Nephron (organoid): ENCODE measurements at regions not wholly inside any gene's neighbourhood (a gene's known extent, or its start where the extent isn't known, plus 50 kb on each side); places are given as distances from the start of the nearest gene placed in this dataset.

Experiments
- H3K27ac Mint-ChIP-seq, 3 experiments: 2 replicates each; pipeline ENCODE4 v1.8.0; 2020; ENCODE audit warnings: mixed read lengths in 3 of 3, mild to moderate bottlenecking in 2 of 3, moderate library complexity in 1 of 3
- H3K27me3 Mint-ChIP-seq: 2 replicates; pipeline ENCODE4 v1.8.0; 2021; ENCODE audit warnings: low read depth, mild to moderate bottlenecking, moderate library complexity, mixed read lengths
- H3K36me3 Mint-ChIP-seq: 2 replicates; pipeline ENCODE4 v1.8.0; 2020; ENCODE audit warnings: low read depth, mixed read lengths
- H3K4me1 Mint-ChIP-seq: 2 replicates; pipeline ENCODE4 v1.8.0; 2020; ENCODE audit warnings: mixed read lengths
- H3K4me3 Mint-ChIP-seq, 3 experiments: 2 replicates each; pipeline ENCODE4 v1.8.0; 2020; ENCODE audit warnings: mild to moderate bottlenecking in 3 of 3, mixed read lengths in 3 of 3, moderate library complexity in 2 of 3
- H3K9me3 Mint-ChIP-seq: 2 replicates; pipeline ENCODE4 v1.8.0; 2020; ENCODE audit warnings: mixed read lengths
- TF ChIP-seq, protein P1 (sequence below), 3 experiments: fragments of 200-600 bp; sonication (generic); IDR thresholded peaks; one replicate each; pipeline ENCODE4 v1.5.0; 2021; ENCODE audit warnings: antibody characterized with exemption in 3 of 3; ENCODE audit not compliant: unreplicated experiment in 3 of 3

DNA sequence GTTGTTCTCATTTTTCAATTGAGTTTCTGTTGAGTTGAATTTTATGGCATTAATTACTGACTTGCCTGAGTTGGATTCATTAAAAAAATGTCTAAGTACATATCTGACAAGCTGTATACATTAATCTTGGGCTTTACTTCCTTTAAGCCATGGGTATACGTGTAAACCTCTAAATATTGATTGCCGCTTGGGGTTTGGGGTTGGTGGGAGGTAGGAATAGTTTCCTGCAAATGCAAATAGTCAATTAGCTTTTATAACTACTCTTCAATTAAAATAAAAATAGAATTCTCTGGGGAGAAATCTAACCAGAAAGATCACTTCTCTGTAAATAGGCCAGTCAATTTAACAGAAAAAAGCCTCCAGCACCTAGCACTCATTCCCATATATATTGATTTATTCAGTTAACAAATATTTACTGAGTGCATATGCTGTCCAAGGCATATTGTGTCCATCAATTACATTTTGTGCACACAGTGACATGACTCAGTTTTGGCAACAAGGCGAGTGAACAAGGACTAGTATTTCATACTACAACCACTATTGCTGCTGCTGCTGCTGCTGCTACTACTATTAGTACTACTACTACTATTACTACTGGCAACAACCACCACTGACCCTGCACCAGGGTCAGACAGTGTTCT is 306.8 kb downstream of the RFC3 start:
- no peak overlapping the region for H3K4me3 Mint-ChIP-seq
- TF ChIP-seq, protein P1, sequence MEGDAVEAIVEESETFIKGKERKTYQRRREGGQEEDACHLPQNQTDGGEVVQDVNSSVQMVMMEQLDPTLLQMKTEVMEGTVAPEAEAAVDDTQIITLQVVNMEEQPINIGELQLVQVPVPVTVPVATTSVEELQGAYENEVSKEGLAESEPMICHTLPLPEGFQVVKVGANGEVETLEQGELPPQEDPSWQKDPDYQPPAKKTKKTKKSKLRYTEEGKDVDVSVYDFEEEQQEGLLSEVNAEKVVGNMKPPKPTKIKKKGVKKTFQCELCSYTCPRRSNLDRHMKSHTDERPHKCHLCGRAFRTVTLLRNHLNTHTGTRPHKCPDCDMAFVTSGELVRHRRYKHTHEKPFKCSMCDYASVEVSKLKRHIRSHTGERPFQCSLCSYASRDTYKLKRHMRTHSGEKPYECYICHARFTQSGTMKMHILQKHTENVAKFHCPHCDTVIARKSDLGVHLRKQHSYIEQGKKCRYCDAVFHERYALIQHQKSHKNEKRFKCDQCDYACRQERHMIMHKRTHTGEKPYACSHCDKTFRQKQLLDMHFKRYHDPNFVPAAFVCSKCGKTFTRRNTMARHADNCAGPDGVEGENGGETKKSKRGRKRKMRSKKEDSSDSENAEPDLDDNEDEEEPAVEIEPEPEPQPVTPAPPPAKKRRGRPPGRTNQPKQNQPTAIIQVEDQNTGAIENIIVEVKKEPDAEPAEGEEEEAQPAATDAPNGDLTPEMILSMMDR (IDR thresholded peaks at IDR 0.05; ENCODE audit: unreplicated experiment in 3 of 3) = no peak
- H3K4me1 Mint-ChIP-seq = no peaks in the 10 kb centered on the region
- no peak overlapping the region for H3K27ac Mint-ChIP-seq
- no peaks in the 10 kb centered on the region for H3K27me3 Mint-ChIP-seq
- H3K36me3 Mint-ChIP-seq = no peaks in the 10 kb centered on the region
- no peaks in the 10 kb centered on the region for H3K9me3 Mint-ChIP-seq

- no peak overlapping the region for H3K27ac Mint-ChIP-seq
- no peaks in the 10 kb centered on the region for H3K27me3 Mint-ChIP-seq
- H3K9me3 Mint-ChIP-seq = no peaks in the 10 kb centered on the region
- no peaks in the 10 kb centered on the region for H3K4me1 Mint-ChIP-seq
- H3K36me3 Mint-ChIP-seq = no peaks in the 10 kb centered on the region
- H3K4me3 Mint-ChIP-seq = no peak overlapping the region
- TF ChIP-seq, protein P1 (IDR thresholded peaks at IDR 0.05; ENCODE audit: unreplicated experiment in 3 of 3) = no peak
Measured at GRCh38 chr13:34127523-34127922, 309.6 kb downstream of the RFC3 start.

DNA sequence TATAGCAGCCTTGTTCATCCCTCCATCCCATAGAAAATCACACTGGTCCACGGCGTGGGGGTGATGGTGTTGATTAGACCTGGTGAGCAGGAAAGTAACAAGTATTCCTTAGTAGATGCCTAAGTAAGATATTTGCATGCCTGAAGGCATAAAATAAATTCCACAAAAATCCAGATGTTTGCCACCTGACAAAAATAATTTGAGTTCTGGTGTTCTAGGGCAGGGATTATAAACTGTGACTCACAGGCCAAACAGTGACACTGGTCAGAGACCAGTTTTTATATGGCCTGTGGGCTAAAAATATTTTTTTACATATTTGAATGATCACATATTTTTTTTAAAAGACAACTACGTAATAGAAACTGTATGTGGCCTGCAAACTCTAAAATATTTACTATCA is 310.7 kb downstream of the RFC3 start:
- TF ChIP-seq, protein P1 (IDR thresholded peaks at IDR 0.05; ENCODE audit: unreplicated experiment in 3 of 3) = no peak
- Mint-ChIP-seq H3K9me3 (no peaks in the 10 kb centered on the region), H3K27ac (no peak overlapping the region), H3K4me3 (no peak overlapping the region), H3K27me3 (no peaks in the 10 kb centered on the region), H3K4me1 (no peaks in the 10 kb centered on the region), H3K36me3 (no peaks in the 10 kb centered on the region)

- H3K36me3 Mint-ChIP-seq = no peaks in the 10 kb centered on the region
Measured at GRCh38 chr13:34129436-34129835, 311.5 kb downstream of the RFC3 start.

DNA sequence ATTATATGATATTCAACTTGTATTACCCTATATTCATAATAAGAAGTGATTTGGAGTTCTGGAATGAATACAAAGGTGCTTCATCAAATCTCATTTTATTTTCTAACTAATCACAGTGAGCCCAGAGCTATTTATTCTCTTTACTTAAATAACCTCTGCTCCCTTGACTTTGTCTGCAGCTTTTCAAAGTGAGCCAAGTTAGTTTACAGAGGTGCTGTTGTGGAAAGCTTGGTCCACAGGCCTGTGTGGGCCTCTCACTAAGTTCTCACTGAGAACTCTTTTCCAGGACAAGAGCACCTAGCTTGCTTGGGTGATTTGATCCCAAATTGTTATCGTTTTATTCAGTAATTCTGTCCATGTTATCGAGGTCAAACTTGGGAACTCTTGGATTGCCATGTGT is 319.3 kb downstream of the RFC3 start:
- H3K36me3 Mint-ChIP-seq = no peaks in the 10 kb centered on the region
- no peak overlapping the region for H3K4me3 Mint-ChIP-seq
- H3K27me3 Mint-ChIP-seq = no peaks in the 10 kb centered on the region
- TF ChIP-seq, protein P1 (IDR thresholded peaks at IDR 0.05; ENCODE audit: unreplicated experiment in 3 of 3) = no peak
- H3K4me1 Mint-ChIP-seq = no peaks in the 10 kb centered on the region
- no peak overlapping the region for H3K27ac Mint-ChIP-seq
- H3K9me3 Mint-ChIP-seq = no peaks in the 10 kb centered on the region

More at GRCh38 chr13:34129436-34129835, 311.5 kb downstream of the RFC3 start:
- Mint-ChIP-seq H3K27me3 (no peaks in the 10 kb centered on the region), H3K27ac (no peak overlapping the region), H3K4me3 (no peak overlapping the region), H3K9me3 (no peaks in the 10 kb centered on the region), H3K4me1 (no peaks in the 10 kb centered on the region)
- TF ChIP-seq, protein P1 (IDR thresholded peaks at IDR 0.05; ENCODE audit: unreplicated experiment in 3 of 3) = no peak

- TF ChIP-seq, protein P1 (IDR thresholded peaks at IDR 0.05; ENCODE audit: unreplicated experiment in 3 of 3) = no peak
- H3K4me3 Mint-ChIP-seq = no peak overlapping the region
- H3K36me3 Mint-ChIP-seq = no peaks in the 10 kb centered on the region
- H3K27ac Mint-ChIP-seq = no peak overlapping the region
- H3K4me1 Mint-ChIP-seq = no peaks in the 10 kb centered on the region
- no peaks in the 10 kb centered on the region for H3K9me3 Mint-ChIP-seq
- H3K27me3 Mint-ChIP-seq = no peaks in the 10 kb centered on the region
Measured at GRCh38 chr13:34139660-34140227, 321.8 kb downstream of the RFC3 start.
